ENCODE measurements at regions not wholly inside any gene's neighbourhood (a gene's known extent, or its start where the extent isn't known, plus 50 kb on each side); places are given as distances from the start of the nearest gene placed in this dataset.

GRCh38 chr9:12880406-12881015 is 105.7 kb downstream of the LURAP1L start:
- H3K27me3 Mint-ChIP-seq (ENCODE audit: insufficient read depth, low read depth, poor library complexity) = no peaks in the 10 kb centered on the region
- ATAC-seq (no peak), DNase-seq (ENCODE audit: low spot score) (no peak)
- Histone ChIP-seq H4K20me1 (replicated peaks; ENCODE audit: insufficient read depth) (no peaks in the 10 kb centered on the region), H3K36me3 (ENCODE audit: insufficient read depth) (no peaks in the 10 kb centered on the region), H3K79me2 (replicated peaks; ENCODE audit: insufficient read depth) (no peaks in the 10 kb centered on the region), H2AFZ (peak overlapping the region; percentile 53; the same call in 1 of the 2 replicates), H3K27ac (ENCODE audit: low read depth) (no peak overlapping the region), H3K4me2 (no peak overlapping the region), H3K27me3 (ENCODE audit: insufficient read depth) (no peaks in the 10 kb centered on the region), H3K4me3 (no peak overlapping the region), H3K9me2 (ENCODE audit: insufficient read depth) (no peaks in the 10 kb centered on the region), H3F3A (replicated peaks; ENCODE audit: low read depth) (no peaks in the 10 kb centered on the region), H3K4me1 (ENCODE audit: insufficient read depth) (no peaks in the 10 kb centered on the region)
- H3K27ac Mint-ChIP-seq = no peak overlapping the region
- H3K9me3 Mint-ChIP-seq = no peaks in the 10 kb centered on the region
- no peak overlapping the region for H3K4me3 Mint-ChIP-seq
- H3K36me3 Mint-ChIP-seq (ENCODE audit: low read depth) = no peaks in the 10 kb centered on the region
- TF ChIP-seq, protein P1, sequence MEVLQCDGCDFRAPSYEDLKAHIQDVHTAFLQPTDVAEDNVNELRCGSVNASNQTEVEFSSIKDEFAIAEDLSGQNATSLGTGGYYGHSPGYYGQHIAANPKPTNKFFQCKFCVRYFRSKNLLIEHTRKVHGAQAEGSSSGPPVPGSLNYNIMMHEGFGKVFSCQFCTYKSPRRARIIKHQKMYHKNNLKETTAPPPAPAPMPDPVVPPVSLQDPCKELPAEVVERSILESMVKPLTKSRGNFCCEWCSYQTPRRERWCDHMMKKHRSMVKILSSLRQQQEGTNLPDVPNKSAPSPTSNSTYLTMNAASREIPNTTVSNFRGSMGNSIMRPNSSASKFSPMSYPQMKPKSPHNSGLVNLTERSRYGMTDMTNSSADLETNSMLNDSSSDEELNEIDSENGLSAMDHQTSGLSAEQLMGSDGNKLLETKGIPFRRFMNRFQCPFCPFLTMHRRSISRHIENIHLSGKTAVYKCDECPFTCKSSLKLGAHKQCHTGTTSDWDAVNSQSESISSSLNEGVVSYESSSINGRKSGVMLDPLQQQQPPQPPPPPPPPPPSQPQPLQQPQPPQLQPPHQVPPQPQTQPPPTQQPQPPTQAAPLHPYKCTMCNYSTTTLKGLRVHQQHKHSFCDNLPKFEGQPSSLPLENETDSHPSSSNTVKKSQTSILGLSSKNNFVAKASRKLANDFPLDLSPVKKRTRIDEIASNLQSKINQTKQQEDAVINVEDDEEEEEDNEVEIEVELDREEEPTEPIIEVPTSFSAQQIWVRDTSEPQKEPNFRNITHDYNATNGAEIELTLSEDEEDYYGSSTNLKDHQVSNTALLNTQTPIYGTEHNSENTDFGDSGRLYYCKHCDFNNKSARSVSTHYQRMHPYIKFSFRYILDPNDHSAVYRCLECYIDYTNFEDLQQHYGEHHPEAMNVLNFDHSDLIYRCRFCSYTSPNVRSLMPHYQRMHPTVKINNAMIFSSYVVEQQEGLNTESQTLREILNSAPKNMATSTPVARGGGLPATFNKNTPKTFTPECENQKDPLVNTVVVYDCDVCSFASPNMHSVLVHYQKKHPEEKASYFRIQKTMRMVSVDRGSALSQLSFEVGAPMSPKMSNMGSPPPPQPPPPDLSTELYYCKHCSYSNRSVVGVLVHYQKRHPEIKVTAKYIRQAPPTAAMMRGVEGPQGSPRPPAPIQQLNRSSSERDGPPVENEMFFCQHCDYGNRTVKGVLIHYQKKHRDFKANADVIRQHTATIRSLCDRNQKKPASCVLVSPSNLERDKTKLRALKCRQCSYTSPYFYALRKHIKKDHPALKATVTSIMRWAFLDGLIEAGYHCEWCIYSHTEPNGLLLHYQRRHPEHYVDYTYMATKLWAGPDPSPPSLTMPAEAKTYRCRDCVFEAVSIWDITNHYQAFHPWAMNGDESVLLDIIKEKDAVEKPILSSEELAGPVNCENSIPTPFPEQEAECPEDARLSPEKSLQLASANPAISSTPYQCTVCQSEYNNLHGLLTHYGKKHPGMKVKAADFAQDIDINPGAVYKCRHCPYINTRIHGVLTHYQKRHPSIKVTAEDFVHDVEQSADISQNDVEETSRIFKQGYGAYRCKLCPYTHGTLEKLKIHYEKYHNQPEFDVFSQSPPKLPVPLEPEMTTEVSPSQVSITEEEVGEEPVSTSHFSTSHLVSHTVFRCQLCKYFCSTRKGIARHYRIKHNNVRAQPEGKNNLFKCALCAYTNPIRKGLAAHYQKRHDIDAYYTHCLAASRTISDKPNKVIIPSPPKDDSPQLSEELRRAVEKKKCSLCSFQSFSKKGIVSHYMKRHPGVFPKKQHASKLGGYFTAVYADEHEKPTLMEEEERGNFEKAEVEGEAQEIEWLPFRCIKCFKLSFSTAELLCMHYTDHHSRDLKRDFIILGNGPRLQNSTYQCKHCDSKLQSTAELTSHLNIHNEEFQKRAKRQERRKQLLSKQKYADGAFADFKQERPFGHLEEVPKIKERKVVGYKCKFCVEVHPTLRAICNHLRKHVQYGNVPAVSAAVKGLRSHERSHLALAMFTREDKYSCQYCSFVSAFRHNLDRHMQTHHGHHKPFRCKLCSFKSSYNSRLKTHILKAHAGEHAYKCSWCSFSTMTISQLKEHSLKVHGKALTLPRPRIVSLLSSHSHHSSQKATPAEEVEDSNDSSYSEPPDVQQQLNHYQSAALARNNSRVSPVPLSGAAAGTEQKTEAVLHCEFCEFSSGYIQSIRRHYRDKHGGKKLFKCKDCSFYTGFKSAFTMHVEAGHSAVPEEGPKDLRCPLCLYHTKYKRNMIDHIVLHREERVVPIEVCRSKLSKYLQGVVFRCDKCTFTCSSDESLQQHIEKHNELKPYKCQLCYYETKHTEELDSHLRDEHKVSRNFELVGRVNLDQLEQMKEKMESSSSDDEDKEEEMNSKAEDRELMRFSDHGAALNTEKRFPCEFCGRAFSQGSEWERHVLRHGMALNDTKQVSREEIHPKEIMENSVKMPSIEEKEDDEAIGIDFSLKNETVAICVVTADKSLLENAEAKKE (CRISPR knock-in tag; IDR thresholded peaks at IDR 0.05) = no peak
- TF ChIP-seq NANOG (IDR thresholded peaks at IDR 0.05; ENCODE audit: borderline replicate concordance) = no peak
- no peak for TF ChIP-seq CREB1 (CRISPR knock-in tag; IDR thresholded peaks at IDR 0.05; ENCODE audit: low read depth)
- TF ChIP-seq ZNF114 (CRISPR knock-in tag; IDR thresholded peaks at IDR 0.05) = no peak
- TF ChIP-seq, protein P2, sequence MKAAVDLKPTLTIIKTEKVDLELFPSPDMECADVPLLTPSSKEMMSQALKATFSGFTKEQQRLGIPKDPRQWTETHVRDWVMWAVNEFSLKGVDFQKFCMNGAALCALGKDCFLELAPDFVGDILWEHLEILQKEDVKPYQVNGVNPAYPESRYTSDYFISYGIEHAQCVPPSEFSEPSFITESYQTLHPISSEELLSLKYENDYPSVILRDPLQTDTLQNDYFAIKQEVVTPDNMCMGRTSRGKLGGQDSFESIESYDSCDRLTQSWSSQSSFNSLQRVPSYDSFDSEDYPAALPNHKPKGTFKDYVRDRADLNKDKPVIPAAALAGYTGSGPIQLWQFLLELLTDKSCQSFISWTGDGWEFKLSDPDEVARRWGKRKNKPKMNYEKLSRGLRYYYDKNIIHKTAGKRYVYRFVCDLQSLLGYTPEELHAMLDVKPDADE (IDR thresholded peaks at IDR 0.05) = no peak
- no peak for TF ChIP-seq JUNB (IDR thresholded peaks at IDR 0.05; ENCODE audit: unreplicated experiment)
- no peak for TF ChIP-seq ZNF331 (CRISPR knock-in tag; IDR thresholded peaks at IDR 0.05; ENCODE audit: low read depth)
- peaks cover 4% of the 10 kb centered on the region; the same call in 2 of the 3 replicates for H3K4me1 Mint-ChIP-seq

Data from GM23338 (cell line).